IPS DF 6.9 (cell line): ENCODE measurements at regions not wholly inside any gene's neighbourhood (a gene's known extent, or its start where the extent isn't known, plus 50 kb on each side); places are given as distances from the start of the nearest gene placed in this dataset.
A peak's percentile ranks its signal among the peaks of the same experiment; 100 is the strongest.

Experiments used
- DNase-seq: peaks from one replicate; pipeline ENCODE4 v3.0.0-alpha.2; 2013; ENCODE audit warnings: low read depth, low spot score
- H3K27ac ChIP-seq: one replicate; pipeline ENCODE4 v1.5.1; 2013; ENCODE audit warnings: low read length, control low read depth
- H3K27me3 ChIP-seq: 2 replicates; pipeline ENCODE4 v1.6.1; 2013; ENCODE audit warnings: mild to moderate bottlenecking, low read length; ENCODE audit not compliant: control insufficient read depth, insufficient read depth
- H3K36me3 ChIP-seq: 2 replicates; pipeline ENCODE4 v1.6.1; 2013; ENCODE audit warnings: low read length; ENCODE audit not compliant: control insufficient read depth, insufficient read depth
- H3K4me1 ChIP-seq: 2 replicates; pipeline ENCODE4 v1.6.1; 2013; ENCODE audit warnings: low read length; ENCODE audit not compliant: control insufficient read depth, insufficient read depth
- H3K4me3 ChIP-seq: 2 replicates; pipeline ENCODE4 v1.5.1; 2013; ENCODE audit warnings: mild to moderate bottlenecking, low read length
- H3K9me3 ChIP-seq: 2 replicates; pipeline ENCODE4 v1.6.1; 2013; ENCODE audit warnings: low read length, inconsistent platforms; ENCODE audit not compliant: control insufficient read depth, insufficient read depth
- WGBS: extraction: QIAGEN DNeasy Blood & Tissue Kit; methylation state at CpG from one replicate; pipeline ENCODE4 v1.1.7; 2013; ENCODE audit warnings: mixed read lengths, missing lambda C conversion rate; ENCODE audit not compliant: insufficient read length, insufficient coverage; 5-methylcytosine and 5-hydroxymethylcytosine counted together

GRCh38 chr7:86975449-86975848 is 84.0 kb downstream of the ELAPOR2 start:
- Histone ChIP-seq H3K36me3 (no peaks in the 10 kb centered on the region), H3K27ac (no peak overlapping the region), H3K4me3 (no peak overlapping the region), H3K4me1 (peaks cover 2% of the 10 kb centered on the region), H3K9me3 (no peaks in the 10 kb centered on the region), H3K27me3 (no peaks in the 10 kb centered on the region)
- no peak for DNase-seq
- WGBS = no CpG with 5 or more reads among the region's 1 CpG

GRCh38 chr7:86972072-86972471 is 87.4 kb downstream of the ELAPOR2 start:
- peaks cover 2% of the 10 kb centered on the region for H3K4me1 ChIP-seq
- H3K4me3 ChIP-seq = no peak overlapping the region
- DNase-seq = peak; percentile 22
- H3K9me3 ChIP-seq = no peaks in the 10 kb centered on the region
- WGBS = no CpG with 5 or more reads among the region's 2 CpGs
- H3K27ac ChIP-seq = no peak overlapping the region
- H3K27me3 ChIP-seq = no peaks in the 10 kb centered on the region
- no peaks in the 10 kb centered on the region for H3K36me3 ChIP-seq

GRCh38 chr7:86970986-86971385 is 88.5 kb downstream of the ELAPOR2 start:
- Histone ChIP-seq H3K4me3 (no peak overlapping the region), H3K27ac (no peak overlapping the region)
- no CpG with 5 or more reads among the region's 2 CpGs for WGBS

GRCh38 chr7:86970547-86970946 is 88.9 kb downstream of the ELAPOR2 start:
- Histone ChIP-seq H3K36me3 (no peaks in the 10 kb centered on the region), H3K27ac (no peak overlapping the region), H3K4me3 (no peak overlapping the region), H3K9me3 (no peaks in the 10 kb centered on the region), H3K27me3 (no peaks in the 10 kb centered on the region), H3K4me1 (peaks cover 3% of the 10 kb centered on the region)
- WGBS = no CpG with 5 or more reads among the region's 1 CpG
- DNase-seq = no peak

More at GRCh38 chr7:86970986-86971385, 88.5 kb downstream of the ELAPOR2 start:
- no peaks in the 10 kb centered on the region for H3K9me3 ChIP-seq
- no peaks in the 10 kb centered on the region for H3K27me3 ChIP-seq
- H3K4me1 ChIP-seq = peaks cover 2% of the 10 kb centered on the region
- DNase-seq = no peak
- no peaks in the 10 kb centered on the region for H3K36me3 ChIP-seq

- WGBS = no CpG with 5 or more reads among the region's 1 CpG
- H3K4me1 ChIP-seq = peaks cover 6% of the 10 kb centered on the region
- H3K27ac ChIP-seq = no peak overlapping the region
- no peak overlapping the region for H3K4me3 ChIP-seq
- no peaks in the 10 kb centered on the region for H3K9me3 ChIP-seq
- no peak for DNase-seq
- no peaks in the 10 kb centered on the region for H3K27me3 ChIP-seq
- H3K36me3 ChIP-seq = no peaks in the 10 kb centered on the region
Measured at GRCh38 chr7:86969865-86970264, 89.6 kb downstream of the ELAPOR2 start.

- H3K4me3 ChIP-seq = no peak overlapping the region
- no peak for DNase-seq
- H3K4me1 ChIP-seq = peaks cover 6% of the 10 kb centered on the region
- no peaks in the 10 kb centered on the region for H3K36me3 ChIP-seq
- no peaks in the 10 kb centered on the region for H3K9me3 ChIP-seq
- no peaks in the 10 kb centered on the region for H3K27me3 ChIP-seq
- H3K27ac ChIP-seq = no peak overlapping the region
Measured at GRCh38 chr7:86968618-86969017, 90.8 kb downstream of the ELAPOR2 start.

- DNase-seq = no peak
- Histone ChIP-seq H3K4me3 (no peak overlapping the region), H3K9me3 (no peaks in the 10 kb centered on the region), H3K27ac (no peak overlapping the region), H3K27me3 (no peaks in the 10 kb centered on the region), H3K36me3 (no peaks in the 10 kb centered on the region), H3K4me1 (peaks cover 5% of the 10 kb centered on the region; the same call in 1 of the 2 replicates)
- no CpG with 5 or more reads among the region's 2 CpGs for WGBS
Measured at GRCh38 chr7:86966916-86967315, 92.5 kb downstream of the ELAPOR2 start.

- no peak overlapping the region for H3K4me3 ChIP-seq
- peaks cover 5% of the 10 kb centered on the region; the same call in 1 of the 2 replicates for H3K4me1 ChIP-seq
- DNase-seq = no peak
- H3K36me3 ChIP-seq = no peaks in the 10 kb centered on the region
- no peak overlapping the region for H3K27ac ChIP-seq
- no peaks in the 10 kb centered on the region for H3K9me3 ChIP-seq
- H3K27me3 ChIP-seq = no peaks in the 10 kb centered on the region
- no CpG with 5 or more reads among the region's 2 CpGs for WGBS
Measured at GRCh38 chr7:86965727-86966120, 93.7 kb downstream of the ELAPOR2 start.

- no peak for DNase-seq
- peaks cover 5% of the 10 kb centered on the region; the same call in 1 of the 2 replicates for H3K4me1 ChIP-seq
- H3K27ac ChIP-seq = no peak overlapping the region
- no peak overlapping the region for H3K4me3 ChIP-seq
- H3K9me3 ChIP-seq = no peaks in the 10 kb centered on the region
- no peaks in the 10 kb centered on the region for H3K27me3 ChIP-seq
- H3K36me3 ChIP-seq = no peaks in the 10 kb centered on the region
- WGBS = no CpG with 5 or more reads among the region's 4 CpGs
Measured at GRCh38 chr7:86964973-86965726, 94.3 kb downstream of the ELAPOR2 start.

- Histone ChIP-seq H3K36me3 (no peaks in the 10 kb centered on the region), H3K9me3 (no peaks in the 10 kb centered on the region), H3K27ac (no peak overlapping the region), H3K4me1 (peaks cover 5% of the 10 kb centered on the region; the same call in 1 of the 2 replicates), H3K27me3 (no peaks in the 10 kb centered on the region), H3K4me3 (no peak overlapping the region)
- WGBS = 100% methylated on average over 1 of the region's 2 CpGs
- no peak for DNase-seq
Measured at GRCh38 chr7:86963599-86964230, 95.7 kb downstream of the ELAPOR2 start.
